GM18507 (cell line): ENCODE measurements at regions not wholly inside any gene's neighbourhood (a gene's known extent, or its start where the extent isn't known, plus 50 kb on each side); places are given as distances from the start of the nearest gene placed in this dataset.

Experiments used
- DNase-seq: peaks from one replicate; pipeline ENCODE4 v3.0.0; 2011; ENCODE audit warnings: low read depth; ENCODE audit not compliant: insufficient read length; ENCODE audit errors: extremely low spot score
- FAIRE-seq: peaks from 2 replicates; lab custom pipeline; 2011; peaks lifted over from hg19 to GRCh38; lab: Jason Lieb, UNC

DNA sequence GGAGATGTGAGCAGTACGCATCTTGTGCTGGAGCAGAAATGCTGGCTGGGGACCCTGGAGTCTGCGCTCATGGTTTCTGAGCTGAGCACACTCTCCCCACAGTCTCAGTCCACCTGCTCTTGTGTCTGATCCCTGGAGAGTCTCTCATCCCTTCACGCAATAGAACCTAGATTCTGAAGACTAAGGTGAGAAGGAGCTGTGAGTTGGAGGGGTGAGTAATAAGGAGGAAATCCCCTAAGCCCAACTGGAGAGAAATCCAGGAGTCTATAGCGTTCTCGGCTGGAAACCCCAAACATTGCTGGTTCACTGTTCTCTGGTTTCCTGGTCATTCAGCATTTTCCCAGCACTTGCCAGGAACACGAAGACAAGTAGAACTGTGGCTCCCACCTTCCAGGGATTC lies 68.3 kb upstream of the SMNDC1 start:
- no peak for FAIRE-seq

DNA sequence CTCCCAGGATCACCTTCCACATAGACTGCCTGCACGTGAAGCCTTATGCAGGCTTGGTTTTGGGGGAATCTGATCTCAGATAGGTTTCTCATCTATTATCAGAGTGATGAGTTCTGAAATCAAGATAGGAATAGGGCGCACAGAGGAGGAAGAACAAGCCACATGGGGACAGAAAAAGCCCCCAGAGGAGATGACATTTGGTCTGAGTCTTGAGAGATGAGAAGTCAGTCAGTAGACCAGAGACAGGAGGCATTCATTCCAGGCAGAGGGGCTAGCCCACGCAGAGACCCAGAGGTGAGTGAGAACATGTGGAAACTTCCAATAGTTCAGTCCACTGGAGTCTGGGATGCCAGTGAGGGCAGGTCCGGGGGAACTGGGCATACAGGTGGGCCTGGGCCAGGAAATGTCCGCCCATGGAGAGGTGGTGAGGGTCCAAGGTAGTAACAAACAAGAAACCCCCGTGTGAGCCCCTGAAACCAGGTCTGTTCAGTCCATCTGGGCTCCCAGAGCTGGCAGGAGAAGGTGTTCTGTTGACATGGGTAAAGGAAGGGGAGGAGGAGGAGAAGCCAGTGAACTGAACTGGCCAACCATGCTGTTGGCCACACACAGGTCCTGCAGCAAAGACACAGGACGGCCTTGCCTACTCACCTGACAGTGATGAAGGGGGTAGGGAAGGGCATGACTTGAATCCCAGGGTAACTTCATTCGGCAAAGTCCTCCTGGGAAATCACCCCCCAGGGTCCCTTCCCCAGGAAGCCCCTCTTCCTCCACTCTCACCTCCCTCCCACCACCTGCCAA lies 69.3 kb upstream of the SMNDC1 start:
- DNase-seq (no peak), FAIRE-seq (no peak)

More for the DNA sequence above, 68.3 kb upstream of the SMNDC1 start:
- no peak for DNase-seq

DNA sequence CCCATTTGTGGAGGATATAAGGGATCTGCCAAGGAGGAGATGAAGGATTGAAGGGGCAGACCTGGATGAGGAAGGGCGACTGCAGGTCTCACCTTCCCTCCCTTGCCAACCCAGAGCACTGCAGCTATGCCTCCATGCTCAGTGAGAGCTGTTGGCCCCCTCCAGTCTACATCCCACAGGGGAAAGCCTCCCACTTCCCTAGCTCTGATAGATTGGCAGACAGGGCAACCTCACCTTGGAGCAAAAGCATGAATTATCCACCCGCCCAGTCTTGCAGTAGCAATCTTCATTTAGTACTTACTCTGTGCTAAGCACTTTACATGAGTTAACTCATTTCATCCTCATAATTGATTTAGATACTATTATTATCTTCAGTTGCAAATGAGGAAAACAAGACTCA lies 70.4 kb upstream of the SMNDC1 start:
- no peak for FAIRE-seq

DNA sequence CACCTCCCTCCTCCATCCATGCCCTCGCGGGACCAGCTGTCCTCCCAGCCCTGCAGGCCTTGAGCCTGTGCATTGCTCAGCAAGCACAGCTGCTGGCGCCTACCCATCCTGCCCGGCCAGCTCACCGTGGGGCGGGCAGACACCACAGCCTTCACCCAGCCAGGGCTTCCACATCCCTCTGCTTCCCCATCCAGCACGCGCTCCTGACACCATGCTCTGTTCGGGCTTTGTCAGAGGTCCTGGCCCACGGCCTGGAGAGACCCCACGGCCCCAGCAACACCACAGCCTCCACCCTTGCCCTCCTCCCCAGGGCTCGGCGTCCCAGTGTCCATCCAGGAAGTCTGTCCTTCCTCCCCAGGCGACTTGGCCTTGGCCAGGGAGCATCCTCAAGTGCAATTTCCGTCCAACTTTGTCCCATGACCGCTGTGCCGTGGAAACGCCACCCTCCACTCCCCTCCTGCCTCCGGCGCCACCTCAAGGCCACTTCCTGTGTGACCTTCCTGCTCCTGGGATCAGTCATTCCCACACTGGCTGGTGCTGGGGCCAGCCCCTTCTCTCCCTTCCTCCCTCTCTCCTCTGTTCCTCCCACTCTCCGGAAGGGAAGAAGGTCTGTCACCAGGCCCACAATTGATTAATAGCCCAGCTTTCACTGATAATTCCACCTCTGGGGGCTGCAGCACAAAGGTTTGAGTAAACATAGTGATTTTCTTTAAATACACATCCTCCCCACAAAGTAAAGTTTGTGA lies 71.5 kb upstream of the SMNDC1 start:
- no peak for DNase-seq
- FAIRE-seq = no peak

More for the DNA sequence above, 70.4 kb upstream of the SMNDC1 start:
- no peak for DNase-seq

DNA sequence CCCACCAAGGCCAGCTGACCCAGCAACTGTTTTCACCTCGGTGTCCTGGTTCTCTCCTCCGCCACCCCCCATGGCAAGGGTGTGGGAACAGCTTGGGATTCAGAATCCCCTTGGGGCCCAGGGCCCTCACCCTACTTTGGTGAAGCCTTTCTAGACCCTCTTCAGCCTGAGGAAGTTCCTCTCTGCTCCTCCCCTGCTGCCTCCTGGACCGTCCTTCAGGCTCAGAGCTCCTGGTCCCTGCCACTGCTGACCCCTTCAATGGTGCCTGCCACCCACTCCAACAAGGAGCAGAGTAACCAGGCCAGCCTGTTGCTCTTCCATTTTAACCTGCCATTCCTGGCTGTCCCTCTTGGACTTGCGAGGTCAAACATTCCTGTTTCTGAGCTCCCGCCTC lies 72.0 kb upstream of the SMNDC1 start:
- no peak for FAIRE-seq

DNA sequence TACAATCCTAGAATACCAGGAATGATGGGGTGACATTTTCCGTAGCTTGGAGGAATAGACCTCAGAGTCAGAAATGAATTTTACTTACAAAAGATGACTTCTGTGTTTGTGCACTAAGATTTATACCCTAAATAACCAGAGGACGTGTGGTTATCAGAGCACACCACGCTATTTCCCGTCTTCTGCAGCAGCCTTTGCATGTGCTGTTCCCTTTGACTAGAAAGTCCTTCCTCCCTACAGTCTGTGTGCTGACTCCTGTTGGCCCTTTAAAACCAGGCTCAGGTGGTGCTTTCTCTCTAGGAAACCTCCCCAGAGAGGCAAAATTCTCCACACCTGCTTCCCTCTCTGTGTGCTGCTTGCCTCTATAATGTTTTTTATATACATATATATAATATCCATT lies 73.3 kb upstream of the SMNDC1 start:
- no peak for DNase-seq
- no peak for FAIRE-seq

More for the DNA sequence above, 72.0 kb upstream of the SMNDC1 start:
- DNase-seq = no peak

DNA sequence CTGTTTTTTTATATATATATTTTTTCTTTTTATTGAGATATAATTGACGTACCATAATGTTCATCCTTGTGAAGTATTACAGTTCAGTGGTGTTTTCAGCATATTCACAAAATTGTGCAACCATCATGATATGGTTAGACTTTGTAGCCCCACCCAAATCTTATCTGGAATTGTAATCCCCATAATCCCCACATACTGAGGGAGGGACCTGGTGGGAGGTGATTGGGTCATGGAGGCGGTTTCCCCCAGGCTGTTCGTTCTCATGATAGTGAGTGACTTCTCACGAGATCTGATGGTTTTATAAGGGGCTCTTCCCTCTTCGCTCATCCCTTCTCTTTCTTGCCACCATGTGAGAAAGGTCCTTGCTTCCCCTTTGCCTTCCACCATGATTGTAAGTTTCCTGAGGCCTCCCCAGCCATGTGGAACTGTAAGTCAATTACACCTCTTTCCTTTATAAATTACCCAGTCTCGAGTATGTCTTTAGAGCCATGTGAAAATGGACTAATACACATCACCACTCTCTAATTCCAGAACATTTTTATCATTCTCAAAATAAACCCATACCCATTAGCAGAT lies 73.9 kb upstream of the SMNDC1 start:
- no peak for DNase-seq
- no peak for FAIRE-seq

DNA sequence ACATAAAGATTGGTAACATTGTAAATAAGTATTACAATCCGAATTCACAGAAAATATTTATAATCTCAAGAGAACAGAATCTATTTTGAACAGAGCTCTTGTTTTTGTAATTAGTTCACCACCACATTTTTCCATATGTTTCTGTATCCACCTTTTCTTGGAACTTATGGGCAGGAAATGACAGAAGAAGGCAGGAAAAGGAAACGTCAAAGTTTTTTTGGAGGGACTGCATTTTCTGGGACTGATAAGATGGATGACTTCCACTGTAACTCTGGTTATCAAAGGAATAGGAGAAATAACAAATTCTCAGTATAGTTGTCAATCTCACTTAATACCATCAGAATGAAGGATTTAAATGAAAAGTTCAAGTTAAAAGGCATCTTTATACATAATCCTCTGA lies 75.1 kb upstream of the SMNDC1 start:
- no peak for DNase-seq
- FAIRE-seq = no peak

DNA sequence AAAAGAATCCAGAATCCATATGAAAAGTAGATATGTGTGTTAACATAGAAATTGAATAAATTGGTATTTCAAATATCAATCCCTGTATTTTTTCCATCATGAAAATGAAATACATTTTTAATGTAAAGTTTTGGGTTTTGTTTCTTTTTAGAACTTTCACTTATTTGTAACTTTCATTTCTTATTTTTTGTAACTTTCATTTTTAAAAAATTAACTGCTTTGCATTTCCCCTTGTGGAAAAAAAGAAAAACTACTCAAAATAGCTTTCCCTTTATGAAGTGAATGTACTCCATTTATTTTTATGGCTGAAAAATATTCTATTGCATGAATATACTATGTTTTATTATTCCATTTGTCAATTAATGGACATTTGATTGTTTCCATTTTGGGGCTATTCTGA lies 75.6 kb upstream of the SMNDC1 start:
- no peak for DNase-seq
- no peak for FAIRE-seq

DNA sequence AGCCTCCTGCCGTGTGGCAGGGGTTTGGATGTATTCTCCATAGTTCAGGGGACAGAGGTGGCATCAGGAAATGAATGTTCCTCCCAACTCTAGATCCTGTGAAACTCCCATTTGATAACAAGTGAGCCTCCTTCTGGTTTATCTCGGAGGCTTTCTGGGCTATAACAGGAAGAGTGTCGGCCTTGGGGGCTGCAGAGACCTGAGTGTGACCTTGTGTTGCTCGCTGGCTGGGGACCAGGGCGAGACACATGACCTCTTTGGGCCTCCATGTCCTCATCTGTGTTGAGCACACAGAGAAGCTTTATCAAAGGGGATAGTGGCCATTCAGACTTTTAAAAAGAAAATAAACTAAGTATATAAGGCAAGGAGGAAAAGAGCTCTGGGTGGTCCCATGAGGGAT lies 78.0 kb upstream of the SMNDC1 start:
- DNase-seq (no peak), FAIRE-seq (no peak)

DNA sequence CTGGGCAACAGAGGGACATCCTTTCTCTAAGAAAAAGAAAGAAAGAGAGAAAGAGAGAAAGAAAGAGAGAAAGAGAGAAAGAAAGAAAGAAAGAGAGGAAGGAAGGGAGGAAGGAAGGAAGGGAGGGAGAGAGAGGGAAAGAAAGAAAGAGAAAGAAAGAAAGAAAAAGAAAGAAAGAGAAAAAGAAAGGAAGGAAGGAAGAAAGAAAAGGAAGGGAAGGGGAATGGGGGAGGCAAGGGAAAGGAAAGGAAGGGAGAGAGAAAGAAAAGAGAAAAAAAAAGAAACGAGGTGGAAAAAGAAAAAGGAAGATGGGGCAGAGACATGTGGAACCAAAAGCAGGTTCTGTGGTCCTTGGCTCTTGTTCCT lies 82.9 kb upstream of the SMNDC1 start:
- DNase-seq (no peak), FAIRE-seq (no peak)

DNA sequence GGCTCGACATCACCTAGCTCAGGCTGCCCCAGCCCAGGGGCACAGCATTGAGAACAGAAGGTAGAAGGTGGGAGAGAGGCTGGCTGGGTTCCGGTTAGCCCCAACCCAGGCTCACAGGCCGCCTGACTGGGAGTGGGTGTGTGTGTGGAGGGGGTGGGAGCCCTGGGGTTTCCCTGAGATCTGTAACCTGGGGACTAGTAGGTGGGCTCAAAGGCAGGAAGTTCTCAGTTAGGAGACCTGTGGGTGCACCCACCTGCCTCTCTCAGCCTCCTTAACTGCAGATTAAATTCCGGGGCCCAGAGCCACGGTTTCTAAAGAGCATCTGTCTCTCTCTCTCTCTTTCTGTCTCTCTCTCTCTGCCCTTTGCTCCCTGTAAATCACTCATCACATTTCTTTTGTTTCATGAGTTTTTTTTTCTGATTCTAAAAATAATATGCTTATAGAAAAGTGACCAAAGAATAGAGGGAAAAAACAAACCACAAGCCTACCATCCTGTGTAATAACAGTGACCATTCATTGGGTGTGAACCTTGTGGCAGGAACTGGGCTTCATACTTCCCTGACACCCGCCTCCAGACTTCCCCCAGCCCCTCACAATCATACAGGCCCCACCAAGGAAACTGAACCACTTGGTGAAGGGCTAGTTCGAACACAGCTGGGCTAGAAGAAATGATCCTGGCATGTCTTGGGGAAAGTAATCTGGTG lies 83.4 kb upstream of the SMNDC1 start:
- peak; percentile 94 for FAIRE-seq
- DNase-seq = peak; percentile 49

DNA sequence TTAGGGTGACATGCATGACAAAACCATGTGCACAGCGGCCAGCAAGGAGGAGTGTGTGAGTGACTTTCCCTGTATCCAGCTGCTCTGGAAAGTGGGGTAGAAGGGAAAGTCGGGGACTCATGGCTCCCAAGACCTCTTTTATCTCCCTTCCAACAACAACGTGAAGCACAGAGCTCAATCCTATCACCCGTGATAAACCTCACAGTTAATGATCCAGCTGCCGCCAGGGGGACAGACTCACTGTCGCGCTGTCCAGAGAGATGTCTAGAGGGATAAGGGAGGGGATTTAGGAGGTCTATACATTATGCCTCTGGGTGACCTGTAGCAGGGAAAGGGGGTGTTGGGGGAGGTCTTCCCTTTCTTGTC lies 84.0 kb upstream of the SMNDC1 start:
- FAIRE-seq (no peak), DNase-seq (no peak)

DNA sequence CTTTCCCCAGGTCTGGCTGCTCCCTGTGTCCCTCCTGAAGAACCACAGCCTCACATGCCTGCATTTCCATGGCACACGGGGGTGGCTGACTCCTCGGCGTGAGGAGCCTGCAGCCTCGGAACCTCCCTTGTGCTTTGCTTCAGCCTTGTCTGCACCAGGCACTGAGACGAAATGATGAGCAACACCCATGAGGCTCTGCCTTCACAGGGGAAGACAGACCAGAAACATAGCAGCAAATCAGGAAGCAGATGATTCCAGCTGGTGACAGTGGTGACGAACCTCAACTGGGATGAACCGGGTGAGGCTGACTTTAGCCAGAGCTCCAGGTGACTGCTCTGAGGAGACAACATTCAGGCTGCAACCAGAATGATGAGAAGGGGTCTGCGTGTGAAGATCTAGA lies 84.5 kb upstream of the SMNDC1 start:
- no peak for FAIRE-seq
- no peak for DNase-seq

DNA sequence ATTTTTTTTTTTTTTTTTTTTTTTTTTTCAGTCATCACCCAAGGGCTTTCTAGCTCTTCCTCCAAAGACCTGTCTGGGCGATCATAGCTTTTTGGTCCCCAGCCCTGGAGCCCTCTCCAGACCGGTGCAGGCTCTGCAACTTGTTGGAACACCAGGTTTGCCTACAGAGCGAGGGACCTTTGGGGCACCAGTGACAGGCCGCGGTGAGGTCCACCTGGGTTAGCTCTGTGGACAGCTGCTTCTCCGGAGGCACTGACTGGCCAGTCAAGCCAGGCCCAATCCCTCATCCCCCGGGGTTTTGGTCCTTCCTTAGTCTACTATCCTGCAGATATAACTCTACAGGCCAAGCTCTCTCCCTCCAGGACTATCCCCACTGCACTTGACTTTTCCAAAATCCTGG lies 86.8 kb upstream of the SMNDC1 start:
- DNase-seq = no peak
- no peak for FAIRE-seq

DNA sequence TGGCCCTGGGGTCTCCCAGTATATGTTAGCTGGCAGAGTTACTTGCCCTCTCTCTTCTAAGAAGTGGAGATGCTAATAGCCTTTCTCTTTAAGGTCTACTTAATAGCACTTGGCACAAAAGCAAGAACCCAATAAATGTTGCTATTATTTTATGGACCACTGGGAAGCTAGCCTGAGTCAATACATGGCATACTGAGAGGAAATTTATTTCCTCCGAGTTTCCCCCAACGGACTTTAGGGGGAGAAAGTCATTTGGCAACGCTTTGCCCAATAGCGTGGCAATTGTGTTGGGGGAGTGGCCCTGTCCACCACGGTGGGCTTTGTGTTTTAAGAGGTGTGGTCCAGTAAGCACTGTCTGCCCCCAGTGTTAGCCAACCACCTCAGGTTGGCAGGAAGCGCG lies 87.4 kb upstream of the SMNDC1 start:
- FAIRE-seq (no peak), DNase-seq (no peak)

DNA sequence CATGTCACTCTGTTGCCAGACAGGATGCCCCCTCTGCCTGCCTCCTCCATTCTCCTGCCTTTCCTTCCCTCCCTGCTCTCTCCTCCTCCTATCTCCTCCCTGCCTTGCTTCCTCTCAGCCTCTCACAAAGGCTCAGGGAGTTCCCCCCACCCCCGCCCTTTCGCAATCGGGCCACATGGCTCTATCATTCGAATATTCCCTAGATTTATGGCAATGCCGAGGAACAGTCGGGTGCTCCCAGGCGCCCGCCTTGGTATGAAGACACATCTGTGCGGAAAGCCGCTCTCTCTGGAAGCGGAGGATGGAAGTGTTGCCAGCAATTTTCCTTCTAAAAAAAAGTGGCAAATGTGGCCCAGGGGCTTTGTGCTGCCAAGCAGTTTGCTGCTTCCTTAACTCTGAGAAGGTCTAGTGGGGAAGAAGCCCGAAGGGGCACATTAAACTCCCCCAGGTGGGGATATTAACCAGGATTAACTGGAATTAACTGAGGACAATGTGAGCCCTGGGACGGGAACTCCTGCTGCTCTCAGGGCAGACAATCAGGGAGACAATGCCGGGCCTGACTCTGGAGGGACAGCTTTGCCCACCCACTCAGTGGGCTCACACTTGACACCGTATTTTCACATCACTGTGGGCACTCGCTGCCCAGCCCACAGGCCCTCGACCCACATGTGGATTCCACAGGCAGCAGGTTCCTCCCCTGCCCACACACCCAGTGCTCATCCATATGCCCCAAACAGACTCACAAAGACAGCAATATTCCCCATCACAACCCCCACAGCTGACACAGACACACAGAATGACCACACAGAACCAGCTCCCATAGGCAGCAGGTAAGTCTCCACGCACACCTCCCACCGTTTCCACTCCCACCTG lies 88.4 kb upstream of the SMNDC1 start:
- DNase-seq = no peak

DNA sequence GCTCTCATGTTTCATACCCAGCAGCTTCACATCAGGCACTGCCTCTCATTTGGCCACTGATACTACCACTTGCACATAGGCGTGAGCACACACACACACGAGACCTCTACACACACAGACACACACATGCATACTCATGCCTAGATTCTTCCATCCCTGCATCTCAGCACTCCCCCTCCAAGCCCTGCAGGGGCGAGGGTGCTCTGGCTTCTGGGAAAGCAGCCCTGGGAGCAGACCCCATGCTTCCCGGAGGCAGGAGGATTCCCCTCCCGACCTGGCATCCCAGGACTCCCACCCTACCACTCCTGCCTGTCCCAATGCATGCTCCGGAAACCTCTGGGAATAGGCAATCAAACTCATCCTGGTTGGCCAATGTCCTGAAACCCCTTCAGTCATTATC lies 89.1 kb upstream of the SMNDC1 start:
- FAIRE-seq (no peak), DNase-seq (no peak)

More for the DNA sequence above, 88.4 kb upstream of the SMNDC1 start:
- no peak for FAIRE-seq

DNA sequence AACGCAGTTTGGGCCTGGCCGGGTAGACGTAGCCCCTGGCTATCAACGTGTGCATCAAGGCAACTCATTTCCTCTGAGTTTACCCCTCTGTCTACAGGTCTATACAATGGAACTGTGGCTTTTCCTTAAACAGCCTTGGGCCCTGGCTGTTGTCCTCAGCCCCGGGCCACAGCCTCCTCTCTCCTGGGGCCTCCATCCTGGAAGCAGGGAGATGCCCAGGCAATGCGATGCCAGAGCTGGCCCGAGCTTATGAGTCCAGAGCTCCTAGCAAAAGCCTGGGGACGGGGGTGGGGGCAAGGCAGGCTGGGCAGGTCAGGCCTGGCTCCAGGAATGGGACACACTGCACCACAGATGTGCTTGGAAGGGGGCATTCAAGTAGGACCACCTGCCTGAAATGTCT lies 89.6 kb upstream of the SMNDC1 start:
- DNase-seq (no peak), FAIRE-seq (no peak)
